GM23338 (cell line): ENCODE measurements at regions not wholly inside any gene's neighbourhood (a gene's known extent, or its start where the extent isn't known, plus 50 kb on each side); places are given as distances from the start of the nearest gene placed in this dataset.

Experiments used
- ATAC-seq: fragments of 200-7000 bp; cut with Tn5 transposase; 3 replicates; pipeline ENCODE4 v1.9.1; 2020
- DNase-seq: peaks from one replicate; pipeline ENCODE4 v3.0.0-alpha.2; 2015; ENCODE audit warnings: low spot score
- H2AFZ ChIP-seq: fragments of 200-600 bp; sonication (generic); 2 replicates; pipeline ENCODE4 v1.8.0; 2016; ENCODE audit warnings: antibody characterized with exemption, mild to moderate bottlenecking, moderate library complexity
- H3F3A ChIP-seq: fragments of 200-600 bp; sonication (generic); replicated peaks from 2 replicates; pipeline ENCODE4 v1.8.0; 2017; ENCODE audit warnings: antibody characterized with exemption, mixed run types, low read depth
- H3K27ac ChIP-seq: fragments of 200-600 bp; sonication (generic); 2 replicates; pipeline ENCODE4 v1.6.1; 2016; ENCODE audit warnings: low read depth
- H3K27me3 ChIP-seq: fragments of 200-600 bp; sonication (generic); 2 replicates; pipeline ENCODE4 v1.8.0; 2016; ENCODE audit warnings: mild to moderate bottlenecking, mixed run types, moderate library complexity; ENCODE audit not compliant: insufficient read depth
- H3K36me3 ChIP-seq: fragments of 200-600 bp; sonication (generic); 2 replicates; pipeline ENCODE4 v1.8.0; 2016; ENCODE audit warnings: mild to moderate bottlenecking; ENCODE audit not compliant: insufficient read depth
- H3K4me1 ChIP-seq: fragments of 200-600 bp; sonication (generic); 2 replicates; pipeline ENCODE4 v1.8.0; 2016; ENCODE audit warnings: mild to moderate bottlenecking, moderate library complexity; ENCODE audit not compliant: insufficient read depth
- H3K4me2 ChIP-seq: fragments of 200-600 bp; sonication (generic); 2 replicates; pipeline ENCODE4 v1.7.1; 2017; ENCODE audit warnings: mixed run types
- H3K4me3 ChIP-seq: fragments of 200-600 bp; sonication (generic); 2 replicates; pipeline ENCODE4 v1.6.1; 2016; ENCODE audit warnings: mixed run types
- H3K79me2 ChIP-seq: fragments of 200-600 bp; sonication (generic); replicated peaks from 2 replicates; pipeline ENCODE4 v1.8.0; 2017; ENCODE audit warnings: mild to moderate bottlenecking; ENCODE audit not compliant: insufficient read depth
- H3K9me2 ChIP-seq: fragments of 200-600 bp; sonication (generic); 2 replicates; pipeline ENCODE4 v1.8.0; 2017; ENCODE audit not compliant: insufficient read depth
- H4K20me1 ChIP-seq: fragments of 200-600 bp; sonication (generic); replicated peaks from 2 replicates; pipeline ENCODE4 v1.8.0; 2017; ENCODE audit warnings: mild to moderate bottlenecking; ENCODE audit not compliant: insufficient read depth
- H3K27ac Mint-ChIP-seq: 2 replicates; pipeline ENCODE4 v1.8.0; 2020; ENCODE audit warnings: inconsistent platforms, mild to moderate bottlenecking, moderate library complexity, mixed read lengths
- H3K27me3 Mint-ChIP-seq: 3 replicates; pipeline ENCODE4 v1.8.0; 2022; ENCODE audit warnings: low read depth, mild to moderate bottlenecking, moderate library complexity, mixed read lengths, inconsistent platforms; ENCODE audit not compliant: insufficient read depth, poor library complexity
- H3K36me3 Mint-ChIP-seq: 3 replicates; pipeline ENCODE4 v1.8.0; 2021; ENCODE audit warnings: low read depth, mild to moderate bottlenecking, inconsistent platforms, moderate library complexity, mixed read lengths
- H3K4me1 Mint-ChIP-seq: 3 replicates; pipeline ENCODE4 v1.8.0; 2020; ENCODE audit warnings: mild to moderate bottlenecking, inconsistent platforms, mixed read lengths
- H3K4me3 Mint-ChIP-seq: 3 replicates; pipeline ENCODE4 v1.8.0; 2021; ENCODE audit warnings: moderate library complexity, mild to moderate bottlenecking, inconsistent platforms, mixed read lengths
- H3K9me3 Mint-ChIP-seq: 3 replicates; pipeline ENCODE4 v1.8.0; 2020; ENCODE audit warnings: moderate library complexity, mild to moderate bottlenecking, inconsistent platforms, mixed read lengths
- CTCF ChIP-seq, 2 experiments: fragments of 200-600 bp in 1 of 2; sonication (generic) in 1 of 2; conservative IDR thresholded peaks; 2 replicates each; pipeline versions ENCODE4 v1.5.1 to v1.6.1; 2016 to 2017; ENCODE audit warnings: antibody characterized with exemption in 2 of 2, low read depth in 2 of 2, mild to moderate bottlenecking in 2 of 2, moderate library complexity in 1 of 2
- EZH2 ChIP-seq: fragments of 200-600 bp; sonication (generic); IDR thresholded peaks from one replicate; pipeline ENCODE4 v1.8.0; 2017; ENCODE audit warnings: antibody characterized with exemption, mild to moderate bottlenecking, low read depth; ENCODE audit not compliant: unreplicated experiment
- JUNB ChIP-seq: IDR thresholded peaks from one replicate; pipeline ENCODE4 v1.6.1; 2016; ENCODE audit warnings: antibody characterized with exemption; ENCODE audit not compliant: unreplicated experiment
- NANOG ChIP-seq: IDR thresholded peaks from 2 replicates; pipeline ENCODE4 v1.6.1; 2016; ENCODE audit warnings: antibody characterized with exemption, borderline replicate concordance
- POLR2AphosphoS5 ChIP-seq: IDR thresholded peaks from 2 replicates; pipeline ENCODE4 v1.6.1; 2016; ENCODE audit warnings: antibody characterized with exemption, low read depth
- ZNF331 ChIP-seq: fragments of 250-450 bp; sonication (Bioruptor Pico); IDR thresholded peaks from 2 replicates; pipeline ENCODE4 v1.5.0; 2020; ENCODE audit warnings: low read depth, mild to moderate bottlenecking, moderate library complexity
- TF ChIP-seq, protein P1 (sequence below): IDR thresholded peaks from one replicate; pipeline ENCODE4 v1.6.1; 2018; ENCODE audit warnings: antibody characterized with exemption; ENCODE audit not compliant: unreplicated experiment
- TF ChIP-seq, protein P2 (sequence below): IDR thresholded peaks from 2 replicates; pipeline ENCODE4 v1.6.1; 2016; ENCODE audit warnings: antibody characterized with exemption

DNA sequence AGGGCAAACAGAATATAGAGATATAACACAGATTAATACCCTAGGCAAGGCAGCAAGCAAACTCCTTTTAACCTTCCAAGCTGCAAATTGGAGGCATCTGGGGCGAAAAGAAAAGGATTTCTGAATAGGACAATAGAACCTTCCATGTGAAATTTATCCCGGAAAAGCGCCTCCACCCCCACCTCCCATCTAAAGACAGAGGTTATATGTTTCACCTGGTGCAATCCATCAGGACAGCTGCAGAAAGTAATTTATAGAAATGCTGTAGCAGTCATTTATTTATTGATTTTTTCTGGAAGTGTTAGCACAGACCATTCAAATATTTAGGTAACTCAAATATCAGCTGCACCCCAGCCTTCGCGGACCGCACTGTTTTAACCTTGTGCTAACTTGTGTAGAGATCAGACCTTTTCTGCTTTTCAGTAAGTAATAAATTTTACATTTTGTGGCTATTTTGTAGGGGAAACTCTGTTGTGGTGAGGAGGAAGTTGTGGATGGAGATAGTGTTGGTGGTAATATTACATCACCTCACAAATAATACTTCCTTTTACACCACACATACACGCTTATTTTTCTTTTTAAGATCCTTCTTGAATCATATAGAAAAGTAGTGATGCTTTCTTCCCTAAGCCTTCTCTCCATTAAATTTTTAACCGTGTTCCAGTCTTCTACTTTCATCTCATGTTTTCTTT, 919.3 kb upstream of the CDH2 start (continued):
- TF ChIP-seq, protein P1, sequence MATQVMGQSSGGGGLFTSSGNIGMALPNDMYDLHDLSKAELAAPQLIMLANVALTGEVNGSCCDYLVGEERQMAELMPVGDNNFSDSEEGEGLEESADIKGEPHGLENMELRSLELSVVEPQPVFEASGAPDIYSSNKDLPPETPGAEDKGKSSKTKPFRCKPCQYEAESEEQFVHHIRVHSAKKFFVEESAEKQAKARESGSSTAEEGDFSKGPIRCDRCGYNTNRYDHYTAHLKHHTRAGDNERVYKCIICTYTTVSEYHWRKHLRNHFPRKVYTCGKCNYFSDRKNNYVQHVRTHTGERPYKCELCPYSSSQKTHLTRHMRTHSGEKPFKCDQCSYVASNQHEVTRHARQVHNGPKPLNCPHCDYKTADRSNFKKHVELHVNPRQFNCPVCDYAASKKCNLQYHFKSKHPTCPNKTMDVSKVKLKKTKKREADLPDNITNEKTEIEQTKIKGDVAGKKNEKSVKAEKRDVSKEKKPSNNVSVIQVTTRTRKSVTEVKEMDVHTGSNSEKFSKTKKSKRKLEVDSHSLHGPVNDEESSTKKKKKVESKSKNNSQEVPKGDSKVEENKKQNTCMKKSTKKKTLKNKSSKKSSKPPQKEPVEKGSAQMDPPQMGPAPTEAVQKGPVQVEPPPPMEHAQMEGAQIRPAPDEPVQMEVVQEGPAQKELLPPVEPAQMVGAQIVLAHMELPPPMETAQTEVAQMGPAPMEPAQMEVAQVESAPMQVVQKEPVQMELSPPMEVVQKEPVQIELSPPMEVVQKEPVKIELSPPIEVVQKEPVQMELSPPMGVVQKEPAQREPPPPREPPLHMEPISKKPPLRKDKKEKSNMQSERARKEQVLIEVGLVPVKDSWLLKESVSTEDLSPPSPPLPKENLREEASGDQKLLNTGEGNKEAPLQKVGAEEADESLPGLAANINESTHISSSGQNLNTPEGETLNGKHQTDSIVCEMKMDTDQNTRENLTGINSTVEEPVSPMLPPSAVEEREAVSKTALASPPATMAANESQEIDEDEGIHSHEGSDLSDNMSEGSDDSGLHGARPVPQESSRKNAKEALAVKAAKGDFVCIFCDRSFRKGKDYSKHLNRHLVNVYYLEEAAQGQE: no peak
- TF ChIP-seq, protein P2, sequence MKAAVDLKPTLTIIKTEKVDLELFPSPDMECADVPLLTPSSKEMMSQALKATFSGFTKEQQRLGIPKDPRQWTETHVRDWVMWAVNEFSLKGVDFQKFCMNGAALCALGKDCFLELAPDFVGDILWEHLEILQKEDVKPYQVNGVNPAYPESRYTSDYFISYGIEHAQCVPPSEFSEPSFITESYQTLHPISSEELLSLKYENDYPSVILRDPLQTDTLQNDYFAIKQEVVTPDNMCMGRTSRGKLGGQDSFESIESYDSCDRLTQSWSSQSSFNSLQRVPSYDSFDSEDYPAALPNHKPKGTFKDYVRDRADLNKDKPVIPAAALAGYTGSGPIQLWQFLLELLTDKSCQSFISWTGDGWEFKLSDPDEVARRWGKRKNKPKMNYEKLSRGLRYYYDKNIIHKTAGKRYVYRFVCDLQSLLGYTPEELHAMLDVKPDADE: no peak
- no peak for TF ChIP-seq NANOG

DNA sequence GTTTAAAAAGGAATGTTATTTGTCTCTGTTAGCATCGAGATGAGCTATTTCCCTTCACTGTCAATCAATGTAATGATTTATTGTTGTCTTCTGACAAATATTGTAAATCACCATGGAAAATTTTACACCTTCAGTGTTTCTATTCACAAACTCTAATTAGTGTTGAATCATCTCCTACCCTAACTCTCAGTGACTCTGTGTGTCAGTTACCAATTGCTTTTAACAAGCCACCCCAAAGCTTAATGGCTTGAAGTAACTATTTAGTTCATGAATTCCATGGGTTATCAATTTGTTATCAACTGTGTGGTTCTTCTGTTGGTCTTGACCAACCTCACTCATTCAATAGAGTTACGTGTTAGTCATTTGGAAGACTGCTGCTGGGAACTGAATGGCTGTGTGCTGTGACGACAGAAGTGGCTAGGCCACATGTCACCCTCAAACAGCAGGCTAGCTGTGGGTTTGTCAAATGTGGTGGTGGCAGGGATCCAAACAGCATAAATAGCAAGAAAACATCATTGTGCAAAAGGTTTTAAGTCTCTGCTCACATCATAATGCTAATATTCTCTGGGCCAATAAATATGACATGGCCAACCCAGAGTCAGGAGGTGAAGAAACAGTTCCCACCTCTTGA, 910.8 kb upstream of the CDH2 start:
- no peaks in the 10 kb centered on the region for H3K9me3 Mint-ChIP-seq
- H4K20me1 ChIP-seq: no peaks in the 10 kb centered on the region

GRCh38 chr18:29084120-29084519, 907.2 kb upstream of the CDH2 start:
- Histone ChIP-seq H3K4me3 (no peak overlapping the region), H3K4me1 (no peaks in the 10 kb centered on the region), H3F3A (no peaks in the 10 kb centered on the region), H4K20me1 (no peaks in the 10 kb centered on the region), H3K27ac (no peak overlapping the region), H3K9me2 (no peaks in the 10 kb centered on the region), H3K79me2 (no peaks in the 10 kb centered on the region), H2AFZ (no peak overlapping the region), H3K4me2 (no peak overlapping the region), H3K27me3 (no peaks in the 10 kb centered on the region), H3K36me3 (no peaks in the 10 kb centered on the region)
- Mint-ChIP-seq H3K27me3 (no peaks in the 10 kb centered on the region), H3K4me1 (peaks cover 14% of the 10 kb centered on the region; the same call in 2 of the 3 replicates), H3K36me3 (no peaks in the 10 kb centered on the region), H3K9me3 (no peaks in the 10 kb centered on the region; the same call in 2 of the 3 replicates), H3K4me3 (no peak overlapping the region), H3K27ac (no peak overlapping the region)
- DNase-seq (no peak), ATAC-seq (no peak)
- TF ChIP-seq EZH2 (no peak), JUNB (no peak), CTCF (conservative IDR thresholded peaks at IDR 0.05; ENCODE audit: low read depth in 2 of 2) (no peak), ZNF331 (CRISPR knock-in tag) (no peak), NANOG (no peak)

More for the DNA sequence above, 910.8 kb upstream of the CDH2 start:
- Histone ChIP-seq H3K27me3 (no peaks in the 10 kb centered on the region), H3K27ac (no peak overlapping the region), H3K9me2 (no peaks in the 10 kb centered on the region), H3K4me1 (no peaks in the 10 kb centered on the region), H3K36me3 (no peaks in the 10 kb centered on the region), H3K79me2 (no peaks in the 10 kb centered on the region), H2AFZ (no peak overlapping the region), H3K4me3 (no peak overlapping the region), H3F3A (no peaks in the 10 kb centered on the region), H3K4me2 (no peak overlapping the region)
- Mint-ChIP-seq H3K4me1 (peaks cover 16% of the 10 kb centered on the region; the same call in 2 of the 3 replicates), H3K27ac (no peak overlapping the region), H3K27me3 (no peaks in the 10 kb centered on the region), H3K36me3 (no peaks in the 10 kb centered on the region), H3K4me3 (no peak overlapping the region)
- TF ChIP-seq POLR2AphosphoS5: no peak
- ATAC-seq (no peak), DNase-seq (no peak)
